Endothelial cell of umbilical vein (primary cell): ENCODE measurements at regions not wholly inside any gene's neighbourhood (a gene's known extent, or its start where the extent isn't known, plus 50 kb on each side); places are given as distances from the start of the nearest gene placed in this dataset.

Experiments used
- BruUV-seq: library from RNA; stranded (reverse); fragments of 400-500 nt; replicated peaks from 2 replicates; lab custom pipeline; 2021; lab: Mats Ljungman, UMichigan
- CTCF ChIA-PET: fragments of 300-600, 350-600 bp; sonication (Branson Sonifier 250); formaldehyde crosslinking; loops from one replicate; lab custom pipeline; 2021; ENCODE audit warnings: antibody characterized with exemption, inconsistent platforms; lab: Charles Lee
- POLR2A ChIA-PET: fragments of 300-600, 350-600 bp; sonication (Branson Sonifier 250); formaldehyde crosslinking; loops from one replicate; lab custom pipeline; 2021; ENCODE audit warnings: antibody characterized with exemption, inconsistent platforms; lab: Charles Lee
- DNase-seq: peaks from one replicate; pipeline ENCODE4 v3.0.0-alpha.2; 2011; ENCODE audit warnings: low read depth, low spot score
- FAIRE-seq: peaks from 2 replicates; lab custom pipeline; 2011; peaks lifted over from hg19 to GRCh38; lab: Jason Lieb, UNC
- H2AFZ ChIP-seq: 2 replicates; pipeline ENCODE4 v1.6.0; 2012; ENCODE audit warnings: low read depth, low read length, control low read depth, inconsistent platforms
- H3K27ac ChIP-seq: 2 replicates; pipeline ENCODE4 v1.5.1; 2011; ENCODE audit warnings: low read depth, mild to moderate bottlenecking, control low read depth, low read length, moderate library complexity; ENCODE audit not compliant: insufficient read depth
- H3K27me3 ChIP-seq, 2 experiments: 2 replicates each; pipeline versions ENCODE4 v1.6.0 to v1.6.1; 2011; ENCODE audit warnings: low read length in 2 of 2, mixed read lengths in 1 of 2; ENCODE audit not compliant: control insufficient read depth in 2 of 2, insufficient read depth in 2 of 2
- H3K36me3 ChIP-seq, 2 experiments: 2 replicates in 1 of 2; 3 replicates in 1 of 2; pipeline ENCODE4 v1.5.1; 2011; ENCODE audit warnings: low read length in 2 of 2, mild to moderate bottlenecking in 1 of 2, moderate library complexity in 1 of 2; ENCODE audit not compliant: control insufficient read depth in 2 of 2, insufficient read depth in 2 of 2; ENCODE audit errors: extremely low read depth in 1 of 2
- H3K4me1 ChIP-seq: 3 replicates; pipeline ENCODE4 v1.5.1; 2011; ENCODE audit warnings: mild to moderate bottlenecking, low read length; ENCODE audit not compliant: control insufficient read depth, insufficient read depth; ENCODE audit errors: extremely low read depth
- H3K4me2 ChIP-seq: 2 replicates; pipeline ENCODE4 v1.6.1; 2011; ENCODE audit warnings: low read length, control low read depth, mixed read lengths; ENCODE audit not compliant: insufficient read depth
- H3K4me3 ChIP-seq, 3 experiments: fragments of 200-600 bp in 1 of 3; sonication (generic), shearing (Covaris generic) in 1 of 3; replicated peaks in 1 of 3; 2 replicates each; pipeline ENCODE4 v1.5.1; 2011 to 2016; ENCODE audit warnings: control low read depth in 3 of 3, low read length in 3 of 3, mild to moderate bottlenecking in 2 of 3, inconsistent platforms in 1 of 3, low read depth in 1 of 3, moderate library complexity in 1 of 3; ENCODE audit not compliant: insufficient read depth in 1 of 3
- H3K79me2 ChIP-seq: 2 replicates; pipeline ENCODE4 v1.6.0; 2012; ENCODE audit warnings: low read length, inconsistent platforms; ENCODE audit not compliant: control insufficient read depth, insufficient read depth
- H3K9ac ChIP-seq: replicated peaks from 2 replicates; pipeline ENCODE3; 2011; ENCODE audit warnings: low read length, control low read depth; ENCODE audit not compliant: insufficient read depth; ENCODE audit errors: extremely low read depth
- H3K9me1 ChIP-seq: replicated peaks from 3 replicates; pipeline ENCODE4 v1.6.0; 2011; ENCODE audit warnings: mild to moderate bottlenecking, low read length; ENCODE audit not compliant: control insufficient read depth, insufficient read depth; ENCODE audit errors: extremely low read depth
- H3K9me3 ChIP-seq: replicated peaks from 2 replicates; pipeline ENCODE4 v1.5.1; 2012; ENCODE audit warnings: low read length, inconsistent platforms; ENCODE audit not compliant: control insufficient read depth, insufficient read depth
- H4K20me1 ChIP-seq: replicated peaks from 2 replicates; pipeline ENCODE3; 2011; ENCODE audit warnings: mild to moderate bottlenecking, low read length; ENCODE audit not compliant: control insufficient read depth, insufficient read depth; ENCODE audit errors: extremely low read depth
- EZH2 ChIP-seq: IDR thresholded peaks from 2 replicates; pipeline ENCODE4 v1.6.1; 2012; ENCODE audit warnings: borderline replicate concordance, low read depth, mild to moderate bottlenecking, moderate library complexity, low read length, inconsistent platforms; ENCODE audit not compliant: severe bottlenecking
- FOS ChIP-seq: IDR thresholded peaks from 2 replicates; pipeline ENCODE4 v1.6.1; 2011; ENCODE audit warnings: mild to moderate bottlenecking, low read length, moderate library complexity, borderline replicate concordance; ENCODE audit not compliant: insufficient read depth
- GATA2 ChIP-seq: IDR thresholded peaks from 2 replicates; pipeline ENCODE4 v1.7.0; 2011; ENCODE audit warnings: low read depth, mild to moderate bottlenecking, moderate library complexity, mixed read lengths, low read length; ENCODE audit not compliant: insufficient read length, insufficient read depth
- JUN ChIP-seq: IDR thresholded peaks from 2 replicates; pipeline ENCODE4 v1.6.1; 2011; ENCODE audit warnings: borderline replicate concordance, low read depth; ENCODE audit not compliant: insufficient read length, insufficient read depth
- MYC ChIP-seq: IDR thresholded peaks from one replicate; pipeline ENCODE4 v1.6.1; 2011; ENCODE audit warnings: mild to moderate bottlenecking, low read depth, low read length
- POLR2A ChIP-seq: IDR thresholded peaks from 2 replicates; pipeline ENCODE4 v1.6.1; 2012; ENCODE audit warnings: low read depth, mild to moderate bottlenecking, control low read depth, low read length
- POLR2AphosphoS5 ChIP-seq: IDR thresholded peaks from 2 replicates; pipeline ENCODE4 v1.6.1; 2012; ENCODE audit warnings: low read depth, mild to moderate bottlenecking, control low read depth, low read length, moderate library complexity; ENCODE audit not compliant: insufficient read depth
- dilution Hi-C: fragments of 300-500 bp; cut with MboI; formaldehyde crosslinking; loops from one replicate; pipeline ENCODE4 v1.15.0; 2019; ENCODE audit warnings: low sequenced_read_pairs; ENCODE audit not compliant: extremely low pct_ligation_motif_present
- intact Hi-C: fragments of 100-400 bp; cut with micrococcal nuclease; formaldehyde crosslinking; loops from one replicate; pipeline ENCODE4 v1.10.0; 2022
- TF ChIP-seq, protein P1 (sequence below): IDR thresholded peaks from 2 replicates; pipeline ENCODE4 v1.6.1; 2011; ENCODE audit not compliant: insufficient read depth, insufficient read length
- TF ChIP-seq, protein P2 (sequence below), 2 donors: IDR thresholded peaks; 1 replicate in 1 of 2; 2 replicates in 1 of 2; pipeline ENCODE4 v1.5.1; 2011; ENCODE audit warnings: low read length in 2 of 2, mild to moderate bottlenecking in 2 of 2, moderate library complexity in 2 of 2, control low read depth in 1 of 2, inconsistent platforms in 1 of 2, low read depth in 1 of 2; ENCODE audit not compliant: insufficient read depth in 1 of 2; ENCODE audit errors: extremely low read depth in 1 of 2

DNA sequence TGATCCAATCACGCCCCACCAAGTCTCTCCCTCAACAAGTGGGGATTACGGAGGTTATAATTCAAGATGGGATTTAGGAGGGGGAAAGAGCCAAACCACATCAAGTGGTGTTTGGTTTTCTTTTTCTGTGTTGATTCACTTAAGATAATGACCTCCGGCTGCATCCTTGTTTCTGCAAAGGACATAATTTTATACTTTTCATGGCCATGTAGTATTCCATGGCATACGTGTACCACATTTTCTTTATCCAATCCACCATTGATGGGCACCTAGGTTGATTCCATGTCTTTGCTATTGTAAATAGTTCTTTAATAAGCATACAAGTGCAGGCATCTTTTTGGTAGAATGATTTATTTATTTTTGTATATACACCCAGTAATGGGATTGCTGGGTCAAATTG, 162.5 kb upstream of the JUN start:
- TF ChIP-seq, protein P1, sequence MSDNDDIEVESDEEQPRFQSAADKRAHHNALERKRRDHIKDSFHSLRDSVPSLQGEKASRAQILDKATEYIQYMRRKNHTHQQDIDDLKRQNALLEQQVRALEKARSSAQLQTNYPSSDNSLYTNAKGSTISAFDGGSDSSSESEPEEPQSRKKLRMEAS, result no peak
- no peak for TF ChIP-seq POLR2A
- TF ChIP-seq, protein P2, sequence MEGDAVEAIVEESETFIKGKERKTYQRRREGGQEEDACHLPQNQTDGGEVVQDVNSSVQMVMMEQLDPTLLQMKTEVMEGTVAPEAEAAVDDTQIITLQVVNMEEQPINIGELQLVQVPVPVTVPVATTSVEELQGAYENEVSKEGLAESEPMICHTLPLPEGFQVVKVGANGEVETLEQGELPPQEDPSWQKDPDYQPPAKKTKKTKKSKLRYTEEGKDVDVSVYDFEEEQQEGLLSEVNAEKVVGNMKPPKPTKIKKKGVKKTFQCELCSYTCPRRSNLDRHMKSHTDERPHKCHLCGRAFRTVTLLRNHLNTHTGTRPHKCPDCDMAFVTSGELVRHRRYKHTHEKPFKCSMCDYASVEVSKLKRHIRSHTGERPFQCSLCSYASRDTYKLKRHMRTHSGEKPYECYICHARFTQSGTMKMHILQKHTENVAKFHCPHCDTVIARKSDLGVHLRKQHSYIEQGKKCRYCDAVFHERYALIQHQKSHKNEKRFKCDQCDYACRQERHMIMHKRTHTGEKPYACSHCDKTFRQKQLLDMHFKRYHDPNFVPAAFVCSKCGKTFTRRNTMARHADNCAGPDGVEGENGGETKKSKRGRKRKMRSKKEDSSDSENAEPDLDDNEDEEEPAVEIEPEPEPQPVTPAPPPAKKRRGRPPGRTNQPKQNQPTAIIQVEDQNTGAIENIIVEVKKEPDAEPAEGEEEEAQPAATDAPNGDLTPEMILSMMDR (IDR thresholded peaks at IDR 0.05; ENCODE audit: extremely low read depth in 1 of 2, insufficient read depth in 1 of 2, low read depth in 1 of 2, low read length in 2 of 2), result no peak
- TF ChIP-seq MYC, result no peak
- no peak for TF ChIP-seq GATA2
- no peak for TF ChIP-seq EZH2
- no peak for TF ChIP-seq JUN
- TF ChIP-seq FOS, result no peak
- no peak for TF ChIP-seq POLR2AphosphoS5
- no peak overlapping the region for H3K27ac ChIP-seq
- no peaks in the 10 kb centered on the region for H3K79me2 ChIP-seq
- no peak overlapping the region for H3K4me3 ChIP-seq
- no peaks in the 10 kb centered on the region for H3K4me1 ChIP-seq
- POLR2A ChIA-PET, result no interaction called here
- no peaks in the 10 kb centered on the region for H3K9me3 ChIP-seq
- no TSS peak for BruUV-seq
- FAIRE-seq, result no peak
- no peak overlapping the region for H2AFZ ChIP-seq
- no peaks in the 10 kb centered on the region for H3K36me3 ChIP-seq
- dilution Hi-C loops, result no loop called here
- CTCF ChIA-PET, result no interaction called here
- H4K20me1 ChIP-seq, result no peaks in the 10 kb centered on the region
- no peak overlapping the region for H3K9ac ChIP-seq
- no peaks in the 10 kb centered on the region for H3K27me3 ChIP-seq
- no peak for DNase-seq
- H3K4me2 ChIP-seq, result no peak overlapping the region
- intact Hi-C loops, result no loop called here
- no peaks in the 10 kb centered on the region for H3K9me1 ChIP-seq
